Gastrocnemius medialis (tissue), 4 donors: ENCODE measurements at regions not wholly inside any gene's neighbourhood (a gene's known extent, or its start where the extent isn't known, plus 50 kb on each side); places are given as distances from the start of the nearest gene placed in this dataset.

Source experiments
- POLR2A ChIP-seq, 2 donors: fragments of 450-650 bp; IDR thresholded peaks; one replicate each; pipeline ENCODE4 v1.6.1; 2017; ENCODE audit warnings: antibody characterized with exemption in 2 of 2, mild to moderate bottlenecking in 2 of 2, moderate library complexity in 2 of 2
- TF ChIP-seq, protein P1 (sequence below), 5 experiments: fragments of 450-650 bp in 3 of 5; fragments of 200-600 bp in 2 of 5; sonication (generic) in 2 of 5; IDR thresholded peaks in 4 of 5; conservative IDR thresholded peaks in 1 of 5; 1 replicate in 4 of 5; 2 replicates in 1 of 5; pipeline ENCODE4 v1.5.1; 2016 to 2019; ENCODE audit warnings: antibody characterized with exemption in 5 of 5, mild to moderate bottlenecking in 3 of 5, moderate library complexity in 3 of 5

DNA sequence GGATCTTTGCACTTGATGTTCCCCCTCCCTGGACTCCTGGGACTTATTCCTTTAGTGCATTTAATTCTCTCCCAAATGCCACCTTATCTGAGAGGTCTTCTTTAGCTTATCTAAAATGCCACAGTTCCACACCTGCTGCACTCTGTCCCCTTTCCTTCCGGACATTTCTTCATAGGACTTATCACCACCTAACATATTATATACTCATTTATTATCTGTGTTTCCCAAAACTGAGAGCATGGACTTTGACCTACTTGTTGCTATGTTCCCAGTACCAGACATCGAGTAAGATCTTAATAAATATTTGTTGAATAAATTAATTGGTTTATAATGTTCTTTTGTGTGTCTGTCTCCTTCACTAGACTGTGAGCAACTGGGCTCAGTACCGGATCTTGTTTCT is 585.3 kb downstream of the INSC start:
- TF ChIP-seq, protein P1, sequence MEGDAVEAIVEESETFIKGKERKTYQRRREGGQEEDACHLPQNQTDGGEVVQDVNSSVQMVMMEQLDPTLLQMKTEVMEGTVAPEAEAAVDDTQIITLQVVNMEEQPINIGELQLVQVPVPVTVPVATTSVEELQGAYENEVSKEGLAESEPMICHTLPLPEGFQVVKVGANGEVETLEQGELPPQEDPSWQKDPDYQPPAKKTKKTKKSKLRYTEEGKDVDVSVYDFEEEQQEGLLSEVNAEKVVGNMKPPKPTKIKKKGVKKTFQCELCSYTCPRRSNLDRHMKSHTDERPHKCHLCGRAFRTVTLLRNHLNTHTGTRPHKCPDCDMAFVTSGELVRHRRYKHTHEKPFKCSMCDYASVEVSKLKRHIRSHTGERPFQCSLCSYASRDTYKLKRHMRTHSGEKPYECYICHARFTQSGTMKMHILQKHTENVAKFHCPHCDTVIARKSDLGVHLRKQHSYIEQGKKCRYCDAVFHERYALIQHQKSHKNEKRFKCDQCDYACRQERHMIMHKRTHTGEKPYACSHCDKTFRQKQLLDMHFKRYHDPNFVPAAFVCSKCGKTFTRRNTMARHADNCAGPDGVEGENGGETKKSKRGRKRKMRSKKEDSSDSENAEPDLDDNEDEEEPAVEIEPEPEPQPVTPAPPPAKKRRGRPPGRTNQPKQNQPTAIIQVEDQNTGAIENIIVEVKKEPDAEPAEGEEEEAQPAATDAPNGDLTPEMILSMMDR (IDR thresholded peaks at IDR 0.05 in 4 of 5, conservative IDR thresholded peaks at IDR 0.05 in 1 of 5): no peak
- no peak for TF ChIP-seq POLR2A (IDR thresholded peaks at IDR 0.05)
